Skeletal muscle satellite cell (primary cell): ENCODE measurements at regions not wholly inside any gene's neighbourhood (a gene's known extent, or its start where the extent isn't known, plus 50 kb on each side); places are given as distances from the start of the nearest gene placed in this dataset.

Experiments
- H3K27me3 ChIP-seq: 2 replicates; pipeline ENCODE4 v1.7.0; 2013; ENCODE audit warnings: low read length; ENCODE audit not compliant: control insufficient read depth, insufficient read depth
- H3K36me3 ChIP-seq: 2 replicates; pipeline ENCODE4 v1.7.0; 2013; ENCODE audit warnings: mild to moderate bottlenecking, control low read depth, low read length; ENCODE audit not compliant: insufficient read depth
- H3K4me1 ChIP-seq: 2 replicates; pipeline ENCODE4 v1.7.0; 2013; ENCODE audit warnings: low read length; ENCODE audit not compliant: control insufficient read depth, insufficient read depth
- H3K4me2 ChIP-seq: 2 replicates; pipeline ENCODE4 v1.7.0; 2013; ENCODE audit warnings: mild to moderate bottlenecking, low read length
- H3K4me3 ChIP-seq: 2 replicates; pipeline ENCODE4 v1.7.0; 2013; ENCODE audit warnings: low read length
- H3K9ac ChIP-seq: 2 replicates; pipeline ENCODE4 v1.7.0; 2013; ENCODE audit warnings: mild to moderate bottlenecking, low read depth, low read length, moderate library complexity
- H3K9me3 ChIP-seq: replicated peaks from 2 replicates; pipeline ENCODE4 v1.7.0; 2013; ENCODE audit warnings: mild to moderate bottlenecking, control low read depth, low read length

DNA sequence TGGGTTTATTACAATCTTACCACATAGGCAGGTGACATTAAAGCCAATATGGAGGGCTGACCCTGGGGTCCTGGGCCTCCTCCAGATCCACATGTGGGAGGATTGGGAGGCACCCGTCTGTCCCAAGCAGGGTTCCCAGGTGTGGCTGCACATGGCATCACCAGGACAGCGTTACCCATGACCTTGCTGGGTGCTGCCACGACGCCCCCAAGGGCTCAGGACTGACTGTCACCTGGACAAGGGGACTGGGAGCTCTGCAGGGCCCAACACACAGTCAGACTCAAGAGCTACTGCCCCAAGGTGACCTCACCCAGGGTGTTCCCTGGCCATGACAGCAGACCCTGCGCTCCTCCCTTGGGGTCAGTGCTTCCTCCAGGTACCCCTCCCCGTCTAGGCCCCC is 437.4 kb upstream of the MYT1L start:
- no peak overlapping the region for H3K4me3 ChIP-seq
- no peaks in the 10 kb centered on the region for H3K4me1 ChIP-seq
- H3K9me3 ChIP-seq: peaks cover 20% of the 10 kb centered on the region
- no peaks in the 10 kb centered on the region for H3K36me3 ChIP-seq
- no peak overlapping the region for H3K9ac ChIP-seq
- no peak overlapping the region for H3K4me2 ChIP-seq
- no peaks in the 10 kb centered on the region for H3K27me3 ChIP-seq

DNA sequence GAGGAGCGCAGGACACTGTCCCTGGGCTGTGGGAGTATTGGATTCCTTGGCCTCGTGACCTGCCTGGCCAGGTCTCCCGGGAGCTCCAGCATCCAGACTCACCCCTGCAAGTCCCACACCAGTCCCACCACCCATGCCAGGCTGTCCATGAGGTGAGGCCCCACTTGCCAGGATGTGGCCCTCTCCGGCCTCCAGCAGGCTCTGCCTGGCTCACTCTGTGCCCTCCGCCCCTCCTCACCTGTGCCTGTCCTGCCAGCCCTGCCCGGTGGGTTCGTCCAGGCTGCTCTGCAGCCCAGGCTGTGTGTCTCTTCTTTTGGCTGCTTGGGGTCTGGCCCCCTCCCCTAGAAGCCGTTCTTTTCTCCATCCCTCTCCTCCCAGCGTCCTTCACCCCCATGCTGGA is 436.8 kb upstream of the MYT1L start:
- Histone ChIP-seq H3K9me3 (peaks cover 20% of the 10 kb centered on the region), H3K4me3 (no peak overlapping the region), H3K27me3 (no peaks in the 10 kb centered on the region), H3K4me1 (no peaks in the 10 kb centered on the region), H3K9ac (no peak overlapping the region), H3K4me2 (no peak overlapping the region), H3K36me3 (no peaks in the 10 kb centered on the region)

DNA sequence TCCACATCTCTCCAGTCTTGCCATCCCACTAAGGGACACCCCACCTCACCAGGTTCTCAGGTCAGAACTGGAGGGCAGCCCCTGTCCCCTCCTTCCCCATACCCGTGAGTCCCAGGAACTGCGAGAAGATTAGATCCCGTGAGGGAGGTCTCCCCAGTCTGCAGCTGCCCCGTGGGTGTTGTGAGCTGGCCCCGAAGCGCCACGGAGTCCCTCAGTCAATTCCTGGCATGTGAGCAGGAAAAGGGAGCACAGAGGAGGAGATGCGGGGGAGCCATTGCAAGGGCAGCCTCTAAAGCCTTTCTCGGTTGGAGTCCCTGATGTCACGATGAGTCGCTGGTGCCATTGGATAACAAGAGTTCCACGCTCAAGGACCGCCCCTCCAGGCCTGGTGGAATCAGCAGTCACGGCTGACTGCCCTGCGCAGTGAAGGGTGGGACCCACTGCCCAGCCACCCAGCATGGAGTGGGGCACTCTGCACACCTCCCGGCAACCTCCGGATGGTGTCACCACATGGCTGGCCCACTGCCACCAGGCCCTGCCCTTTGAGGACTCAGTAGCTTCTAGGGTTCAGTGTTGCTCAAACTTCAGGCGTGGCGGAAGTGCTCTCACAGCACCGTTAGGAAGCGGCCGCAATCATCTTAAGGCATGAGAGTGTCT is 434.9 kb upstream of the MYT1L start:
- H3K4me3 ChIP-seq: no peak overlapping the region
- no peak overlapping the region for H3K4me2 ChIP-seq
- no peaks in the 10 kb centered on the region for H3K4me1 ChIP-seq
- no peaks in the 10 kb centered on the region for H3K36me3 ChIP-seq
- H3K9me3 ChIP-seq: peaks cover 22% of the 10 kb centered on the region
- no peaks in the 10 kb centered on the region for H3K27me3 ChIP-seq
- no peak overlapping the region for H3K9ac ChIP-seq

GRCh38 chr2:2765176-2765800 is 434.2 kb upstream of the MYT1L start:
- no peaks in the 10 kb centered on the region for H3K27me3 ChIP-seq
- H3K4me1 ChIP-seq: no peaks in the 10 kb centered on the region
- no peak overlapping the region for H3K9ac ChIP-seq
- no peak overlapping the region for H3K4me3 ChIP-seq
- H3K36me3 ChIP-seq: no peaks in the 10 kb centered on the region
- peaks cover 25% of the 10 kb centered on the region for H3K9me3 ChIP-seq
- no peak overlapping the region for H3K4me2 ChIP-seq

DNA sequence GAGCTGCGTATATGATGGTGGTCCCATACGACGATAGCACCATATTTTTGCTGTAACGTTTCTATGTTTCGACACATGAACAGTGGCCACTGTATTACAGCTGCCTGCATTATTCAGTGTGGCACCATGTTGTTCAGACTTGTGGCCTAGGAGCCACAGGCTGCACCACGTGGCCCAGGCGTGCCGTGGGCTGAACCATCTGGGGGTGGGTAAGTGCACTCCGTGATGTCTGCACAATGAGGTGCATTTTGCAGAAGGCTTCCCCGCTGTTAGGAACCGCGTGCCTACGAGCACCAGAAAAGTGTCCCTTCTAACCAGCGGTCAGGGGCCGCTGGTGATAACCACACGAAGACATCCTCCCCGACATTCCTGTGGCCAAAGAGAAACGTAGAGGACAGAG is 433.7 kb upstream of the MYT1L start:
- Histone ChIP-seq H3K9ac (no peak overlapping the region), H3K36me3 (no peaks in the 10 kb centered on the region), H3K4me1 (no peaks in the 10 kb centered on the region), H3K4me3 (no peak overlapping the region), H3K27me3 (no peaks in the 10 kb centered on the region), H3K9me3 (peaks cover 25% of the 10 kb centered on the region), H3K4me2 (no peak overlapping the region)

GRCh38 chr2:2764001-2764355 is 432.9 kb upstream of the MYT1L start:
- H3K36me3 ChIP-seq: no peaks in the 10 kb centered on the region
- no peaks in the 10 kb centered on the region for H3K27me3 ChIP-seq
- no peak overlapping the region for H3K4me3 ChIP-seq
- H3K4me2 ChIP-seq: no peak overlapping the region
- no peak overlapping the region for H3K9ac ChIP-seq
- H3K4me1 ChIP-seq: no peaks in the 10 kb centered on the region
- peaks cover 25% of the 10 kb centered on the region for H3K9me3 ChIP-seq

- Histone ChIP-seq H3K36me3 (no peaks in the 10 kb centered on the region), H3K4me3 (no peak overlapping the region), H3K27me3 (no peaks in the 10 kb centered on the region), H3K4me2 (no peak overlapping the region), H3K4me1 (no peaks in the 10 kb centered on the region), H3K9ac (no peak overlapping the region), H3K9me3 (peaks cover 28% of the 10 kb centered on the region)
These were observed 432.4 kb upstream of the MYT1L start for GRCh38 chr2:2763351-2764000.

DNA sequence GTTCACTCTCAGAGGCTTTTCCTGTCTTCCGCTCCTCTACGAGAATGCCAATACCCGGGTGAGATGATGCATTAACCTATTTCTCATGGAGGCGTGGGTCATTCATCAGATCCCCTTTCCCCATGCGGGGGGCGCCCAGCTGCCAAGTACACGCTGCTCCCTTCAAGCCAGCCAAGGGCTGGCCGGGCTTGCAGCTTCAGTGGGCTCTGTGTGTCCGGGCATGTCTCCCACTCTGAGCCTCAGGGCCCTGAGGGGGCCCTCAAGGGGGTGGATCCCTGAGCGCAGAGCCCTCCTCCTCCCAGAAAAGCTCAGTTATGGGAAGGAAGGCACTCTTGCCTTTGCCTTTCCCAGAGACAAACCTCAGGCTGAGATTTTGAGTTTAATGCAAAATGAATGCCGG is 431.8 kb upstream of the MYT1L start:
- no peak overlapping the region for H3K4me2 ChIP-seq
- H3K27me3 ChIP-seq: no peaks in the 10 kb centered on the region
- peaks cover 30% of the 10 kb centered on the region for H3K9me3 ChIP-seq
- H3K9ac ChIP-seq: no peak overlapping the region
- no peaks in the 10 kb centered on the region for H3K36me3 ChIP-seq
- no peak overlapping the region for H3K4me3 ChIP-seq
- no peaks in the 10 kb centered on the region for H3K4me1 ChIP-seq

- Histone ChIP-seq H3K36me3 (no peaks in the 10 kb centered on the region), H3K9ac (no peak overlapping the region), H3K4me3 (no peak overlapping the region), H3K27me3 (no peaks in the 10 kb centered on the region), H3K4me2 (no peak overlapping the region), H3K4me1 (no peaks in the 10 kb centered on the region), H3K9me3 (peaks cover 33% of the 10 kb centered on the region)
These were observed 431.3 kb upstream of the MYT1L start for GRCh38 chr2:2762166-2762908.

GRCh38 chr2:2758793-2759367 is 427.8 kb upstream of the MYT1L start:
- Histone ChIP-seq H3K4me3 (no peak overlapping the region), H3K4me1 (no peaks in the 10 kb centered on the region), H3K36me3 (no peaks in the 10 kb centered on the region), H3K9ac (no peak overlapping the region), H3K27me3 (no peaks in the 10 kb centered on the region), H3K9me3 (peaks cover 32% of the 10 kb centered on the region), H3K4me2 (no peak overlapping the region)

GRCh38 chr2:2757764-2758163 is 426.7 kb upstream of the MYT1L start:
- H3K9me3 ChIP-seq: peaks cover 32% of the 10 kb centered on the region
- no peak overlapping the region for H3K4me3 ChIP-seq
- no peaks in the 10 kb centered on the region for H3K36me3 ChIP-seq
- H3K4me1 ChIP-seq: no peaks in the 10 kb centered on the region
- no peak overlapping the region for H3K4me2 ChIP-seq
- H3K27me3 ChIP-seq: no peaks in the 10 kb centered on the region
- no peak overlapping the region for H3K9ac ChIP-seq
